NT2/D1 (cell line): ENCODE measurements at regions not wholly inside any gene's neighbourhood (a gene's known extent, or its start where the extent isn't known, plus 50 kb on each side); places are given as distances from the start of the nearest gene placed in this dataset.

Experiments
- DNase-seq: peaks from one replicate; pipeline ENCODE4 v3.0.0-alpha.2; 2011; ENCODE audit warnings: low read depth, low spot score
- H3K27me3 ChIP-seq: 2 replicates; pipeline ENCODE4 v1.6.0; 2011; ENCODE audit warnings: mild to moderate bottlenecking; ENCODE audit not compliant: insufficient read length, insufficient read depth
- H3K36me3 ChIP-seq: 2 replicates; pipeline ENCODE4 v1.6.1; 2011; ENCODE audit warnings: mild to moderate bottlenecking, low read length, mixed read lengths; ENCODE audit not compliant: insufficient read depth, insufficient read length
- H3K4me1 ChIP-seq: 2 replicates; pipeline ENCODE4 v1.5.1; 2011; ENCODE audit not compliant: insufficient read depth, insufficient read length
- H3K4me3 ChIP-seq: 2 replicates; pipeline ENCODE4 v1.5.1; 2011; ENCODE audit warnings: low read depth; ENCODE audit not compliant: insufficient read length
- H3K9ac ChIP-seq: 2 replicates; pipeline ENCODE4 v1.6.0; 2011; ENCODE audit warnings: low read depth; ENCODE audit not compliant: insufficient read length
- H3K9me3 ChIP-seq: 2 replicates; pipeline ENCODE4 v1.5.1; 2011; ENCODE audit warnings: mild to moderate bottlenecking, low read length; ENCODE audit not compliant: insufficient read depth
- SUZ12 ChIP-seq: IDR thresholded peaks from 2 replicates; pipeline ENCODE4 v1.6.1; 2011; ENCODE audit not compliant: insufficient read length, insufficient read depth; ENCODE audit errors: extremely low read depth
- YY1 ChIP-seq: IDR thresholded peaks from 2 replicates; pipeline ENCODE4 v1.6.1; 2011; ENCODE audit not compliant: insufficient read length, insufficient read depth
- ZNF274 ChIP-seq: IDR thresholded peaks from 2 replicates; pipeline ENCODE4 v1.6.1; 2011; ENCODE audit warnings: mild to moderate bottlenecking, low read depth, low read length

GRCh38 chr9:117511852-117512481, 97.1 kb upstream of the ASTN2 start:
- H3K4me1 ChIP-seq, result no peaks in the 10 kb centered on the region
- no peak overlapping the region for H3K9ac ChIP-seq
- H3K36me3 ChIP-seq, result no peaks in the 10 kb centered on the region
- H3K9me3 ChIP-seq, result no peaks in the 10 kb centered on the region
- TF ChIP-seq SUZ12 (no peak), YY1 (no peak), ZNF274 (no peak)
- H3K27me3 ChIP-seq, result no peaks in the 10 kb centered on the region
- DNase-seq, result no peak
- H3K4me3 ChIP-seq, result no peak overlapping the region

DNA sequence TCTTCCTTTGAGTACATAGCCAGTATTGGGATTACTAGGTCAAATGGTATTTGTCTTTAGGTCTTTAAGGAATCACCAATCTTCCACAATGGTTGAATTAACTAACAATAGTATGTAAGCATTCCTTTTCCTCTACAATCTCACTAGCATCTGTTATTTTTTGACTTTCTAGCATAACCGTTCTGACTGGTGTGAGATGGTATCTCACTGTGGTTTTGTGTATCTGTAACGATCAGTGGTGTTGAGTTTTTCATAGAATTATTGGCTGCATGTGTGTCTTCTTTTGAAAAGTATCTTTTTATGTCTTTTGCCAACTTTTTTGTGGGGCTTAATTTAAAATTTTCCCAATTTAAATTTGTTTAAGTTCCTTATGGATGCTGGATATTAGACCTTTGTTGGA, 81.5 kb upstream of the ASTN2 start:
- H3K27me3 ChIP-seq, result no peaks in the 10 kb centered on the region
- no peaks in the 10 kb centered on the region for H3K9me3 ChIP-seq
- no peaks in the 10 kb centered on the region for H3K36me3 ChIP-seq
- TF ChIP-seq YY1 (no peak), ZNF274 (no peak), SUZ12 (no peak)
- DNase-seq, result no peak
- H3K9ac ChIP-seq, result no peak overlapping the region
- no peak overlapping the region for H3K4me3 ChIP-seq
- no peaks in the 10 kb centered on the region for H3K4me1 ChIP-seq

GRCh38 chr9:117494401-117495090, 79.7 kb upstream of the ASTN2 start:
- DNase-seq, result no peak
- Histone ChIP-seq H3K9ac (no peak overlapping the region), H3K27me3 (no peaks in the 10 kb centered on the region), H3K36me3 (no peaks in the 10 kb centered on the region), H3K9me3 (no peaks in the 10 kb centered on the region), H3K4me3 (no peak overlapping the region), H3K4me1 (no peaks in the 10 kb centered on the region)
- TF ChIP-seq SUZ12, result no peak
- TF ChIP-seq YY1, result no peak
- no peak for TF ChIP-seq ZNF274

DNA sequence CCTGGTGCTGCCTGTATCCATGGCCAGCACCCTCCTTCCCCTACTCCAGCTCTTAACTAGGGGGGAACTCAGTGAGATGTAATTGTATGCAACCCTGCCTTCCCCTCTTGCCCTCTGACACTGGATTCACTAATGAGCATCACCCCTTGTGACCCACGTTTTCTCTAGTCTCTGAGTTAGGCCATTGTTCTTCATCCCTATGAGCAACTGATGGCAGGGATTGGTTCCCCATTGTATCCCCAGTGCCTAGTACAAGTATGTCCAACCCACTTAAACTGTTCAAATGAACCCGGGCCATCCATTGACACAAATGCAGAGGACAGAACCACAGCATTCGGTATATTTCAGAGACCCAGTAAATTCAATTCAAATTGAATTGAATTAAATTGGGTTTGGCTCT, 77.6 kb upstream of the ASTN2 start:
- no peaks in the 10 kb centered on the region for H3K36me3 ChIP-seq
- H3K4me3 ChIP-seq, result no peak overlapping the region
- H3K9ac ChIP-seq, result no peak overlapping the region
- no peaks in the 10 kb centered on the region for H3K9me3 ChIP-seq
- no peaks in the 10 kb centered on the region for H3K4me1 ChIP-seq
- DNase-seq, result no peak
- H3K27me3 ChIP-seq, result no peaks in the 10 kb centered on the region
- no peak for TF ChIP-seq SUZ12
- no peak for TF ChIP-seq YY1
- TF ChIP-seq ZNF274, result no peak

GRCh38 chr9:117491491-117491890, 76.6 kb upstream of the ASTN2 start:
- no peak for DNase-seq
- no peaks in the 10 kb centered on the region for H3K4me1 ChIP-seq
- H3K9ac ChIP-seq, result no peak overlapping the region

GRCh38 chr9:117490199-117490598, 75.3 kb upstream of the ASTN2 start:
- H3K27me3 ChIP-seq, result no peaks in the 10 kb centered on the region
- no peaks in the 10 kb centered on the region for H3K9me3 ChIP-seq
- DNase-seq, result no peak
- no peaks in the 10 kb centered on the region for H3K36me3 ChIP-seq
- TF ChIP-seq SUZ12 (no peak), ZNF274 (no peak), YY1 (no peak)
- no peaks in the 10 kb centered on the region for H3K4me1 ChIP-seq
- no peak overlapping the region for H3K9ac ChIP-seq
- H3K4me3 ChIP-seq, result no peak overlapping the region

More at GRCh38 chr9:117491491-117491890, 76.6 kb upstream of the ASTN2 start:
- TF ChIP-seq ZNF274, result no peak
- TF ChIP-seq YY1, result no peak
- TF ChIP-seq SUZ12, result no peak
- H3K9me3 ChIP-seq, result no peaks in the 10 kb centered on the region
- H3K36me3 ChIP-seq, result no peaks in the 10 kb centered on the region
- no peak overlapping the region for H3K4me3 ChIP-seq
- no peaks in the 10 kb centered on the region for H3K27me3 ChIP-seq

GRCh38 chr9:117488659-117489058, 73.8 kb upstream of the ASTN2 start:
- no peaks in the 10 kb centered on the region for H3K27me3 ChIP-seq
- no peaks in the 10 kb centered on the region for H3K4me1 ChIP-seq
- no peak overlapping the region for H3K9ac ChIP-seq
- no peaks in the 10 kb centered on the region for H3K9me3 ChIP-seq
- no peak for DNase-seq
- TF ChIP-seq YY1, result no peak
- no peak for TF ChIP-seq ZNF274
- no peak for TF ChIP-seq SUZ12
- no peaks in the 10 kb centered on the region for H3K36me3 ChIP-seq
- no peak overlapping the region for H3K4me3 ChIP-seq
